ENCODE measurements at regions not wholly inside any gene's neighbourhood (a gene's known extent, or its start where the extent isn't known, plus 50 kb on each side); places are given as distances from the start of the nearest gene placed in this dataset.

- Histone ChIP-seq H3K4me1 (ENCODE audit: control insufficient read depth, insufficient read depth, low read length) (peaks cover 19% of the 10 kb centered on the region), H3K27me3 (ENCODE audit: control insufficient read depth, insufficient read depth, low read length, poor library complexity, severe bottlenecking) (no peaks in the 10 kb centered on the region), H3K9me3 (ENCODE audit: control insufficient read depth, low read length) (no peaks in the 10 kb centered on the region), H3K4me3 (ENCODE audit: insufficient read depth, low read depth, low read length) (no peak overlapping the region), H3K36me3 (ENCODE audit: control insufficient read depth, insufficient read depth, low read length) (no peaks in the 10 kb centered on the region), H3K27ac (ENCODE audit: insufficient read depth, low read depth, low read length, poor library complexity, severe bottlenecking) (no peak overlapping the region)
- 90 to 97% methylated on average over 1 to 2 of the region's 2 CpGs for WGBS, 2 experiments
Observed at GRCh38 chr5:125696762-125697161, 726.4 kb upstream of the GRAMD2B start.

- 93% methylated on average over 1 of the region's 1 CpG; no CpG with 5 or more reads in 1 of the 2 experiments for WGBS, 2 experiments
- H3K36me3 ChIP-seq (ENCODE audit: control insufficient read depth, insufficient read depth, low read length): peaks cover under 1% of the 10 kb centered on the region
- H3K27ac ChIP-seq (ENCODE audit: insufficient read depth, low read depth, low read length, poor library complexity, severe bottlenecking): no peak overlapping the region
- no peak overlapping the region for H3K4me3 ChIP-seq (ENCODE audit: insufficient read depth, low read depth, low read length)
- H3K9me3 ChIP-seq (ENCODE audit: control insufficient read depth, low read length): no peaks in the 10 kb centered on the region
- no peaks in the 10 kb centered on the region for H3K27me3 ChIP-seq (ENCODE audit: control insufficient read depth, insufficient read depth, low read length, poor library complexity, severe bottlenecking)
- peaks cover 19% of the 10 kb centered on the region for H3K4me1 ChIP-seq (ENCODE audit: control insufficient read depth, insufficient read depth, low read length)
Observed at GRCh38 chr5:125698420-125698819, 724.8 kb upstream of the GRAMD2B start.

GRCh38 chr5:125699860-125700259, 723.3 kb upstream of the GRAMD2B start:
- peaks cover 4% of the 10 kb centered on the region for H3K36me3 ChIP-seq (ENCODE audit: control insufficient read depth, insufficient read depth, low read length)
- 19 to 29% methylated on average over 1 to 2 of the region's 2 CpGs for WGBS, 2 experiments
- H3K4me3 ChIP-seq (ENCODE audit: insufficient read depth, low read depth, low read length): no peak overlapping the region
- H3K4me1 ChIP-seq (ENCODE audit: control insufficient read depth, insufficient read depth, low read length): peaks cover 19% of the 10 kb centered on the region
- no peaks in the 10 kb centered on the region for H3K27me3 ChIP-seq (ENCODE audit: control insufficient read depth, insufficient read depth, low read length, poor library complexity, severe bottlenecking)
- peak overlapping the region; percentile 62 for H3K27ac ChIP-seq (ENCODE audit: insufficient read depth, low read depth, low read length, poor library complexity, severe bottlenecking)
- no peaks in the 10 kb centered on the region for H3K9me3 ChIP-seq (ENCODE audit: control insufficient read depth, low read length)

- WGBS, 2 experiments: 61 to 68% methylated on average over 7 to 8 of the region's 8 CpGs
- Histone ChIP-seq H3K4me3 (ENCODE audit: insufficient read depth, low read depth, low read length) (no peak overlapping the region), H3K4me1 (ENCODE audit: control insufficient read depth, insufficient read depth, low read length) (peaks cover 19% of the 10 kb centered on the region), H3K27ac (ENCODE audit: insufficient read depth, low read depth, low read length, poor library complexity, severe bottlenecking) (peak overlapping the region; percentile 58), H3K9me3 (ENCODE audit: control insufficient read depth, low read length) (no peaks in the 10 kb centered on the region), H3K27me3 (ENCODE audit: control insufficient read depth, insufficient read depth, low read length, poor library complexity, severe bottlenecking) (no peaks in the 10 kb centered on the region), H3K36me3 (ENCODE audit: control insufficient read depth, insufficient read depth, low read length) (peaks cover 4% of the 10 kb centered on the region)
Observed at GRCh38 chr5:125700380-125700861, 722.8 kb upstream of the GRAMD2B start.

GRCh38 chr5:125703616-125704015, 719.6 kb upstream of the GRAMD2B start:
- Histone ChIP-seq H3K4me3 (ENCODE audit: insufficient read depth, low read depth, low read length) (no peak overlapping the region), H3K9me3 (ENCODE audit: control insufficient read depth, low read length) (peaks cover 2% of the 10 kb centered on the region), H3K4me1 (ENCODE audit: control insufficient read depth, insufficient read depth, low read length) (peaks cover 19% of the 10 kb centered on the region), H3K36me3 (ENCODE audit: control insufficient read depth, insufficient read depth, low read length) (peaks cover 4% of the 10 kb centered on the region), H3K27ac (ENCODE audit: insufficient read depth, low read depth, low read length, poor library complexity, severe bottlenecking) (no peak overlapping the region), H3K27me3 (ENCODE audit: control insufficient read depth, insufficient read depth, low read length, poor library complexity, severe bottlenecking) (no peaks in the 10 kb centered on the region)

GRCh38 chr5:125704888-125705287, 718.3 kb upstream of the GRAMD2B start:
- Histone ChIP-seq H3K36me3 (ENCODE audit: control insufficient read depth, insufficient read depth, low read length) (peaks cover 4% of the 10 kb centered on the region), H3K4me3 (ENCODE audit: insufficient read depth, low read depth, low read length) (no peak overlapping the region), H3K4me1 (ENCODE audit: control insufficient read depth, insufficient read depth, low read length) (peaks cover 13% of the 10 kb centered on the region), H3K27me3 (ENCODE audit: control insufficient read depth, insufficient read depth, low read length, poor library complexity, severe bottlenecking) (no peaks in the 10 kb centered on the region), H3K9me3 (ENCODE audit: control insufficient read depth, low read length) (peaks cover 2% of the 10 kb centered on the region), H3K27ac (ENCODE audit: insufficient read depth, low read depth, low read length, poor library complexity, severe bottlenecking) (no peak overlapping the region)
- 91 to 100% methylated on average over 1 of the region's 1 CpG for WGBS, 2 experiments

- Histone ChIP-seq H3K4me3 (ENCODE audit: insufficient read depth, low read depth, low read length) (no peak overlapping the region), H3K27ac (ENCODE audit: insufficient read depth, low read depth, low read length, poor library complexity, severe bottlenecking) (no peak overlapping the region), H3K4me1 (ENCODE audit: control insufficient read depth, insufficient read depth, low read length) (peaks cover 6% of the 10 kb centered on the region), H3K27me3 (ENCODE audit: control insufficient read depth, insufficient read depth, low read length, poor library complexity, severe bottlenecking) (no peaks in the 10 kb centered on the region), H3K36me3 (ENCODE audit: control insufficient read depth, insufficient read depth, low read length) (peaks cover 2% of the 10 kb centered on the region), H3K9me3 (ENCODE audit: control insufficient read depth, low read length) (peaks cover 2% of the 10 kb centered on the region)
- 44 to 50% methylated on average over 2 of the region's 2 CpGs for WGBS, 2 experiments
Observed at GRCh38 chr5:125708583-125708982, 714.6 kb upstream of the GRAMD2B start.

GRCh38 chr5:125710745-125711144, 712.5 kb upstream of the GRAMD2B start:
- WGBS, 2 experiments: 75 to 90% methylated on average over 1 of the region's 2 CpGs

GRCh38 chr5:125712397-125712796, 710.8 kb upstream of the GRAMD2B start:
- WGBS, 2 experiments: no CpG with 5 or more reads among the region's 1 CpG
- Histone ChIP-seq H3K9me3 (ENCODE audit: control insufficient read depth, low read length) (no peaks in the 10 kb centered on the region), H3K4me1 (ENCODE audit: control insufficient read depth, insufficient read depth, low read length) (peaks cover 24% of the 10 kb centered on the region), H3K27ac (ENCODE audit: insufficient read depth, low read depth, low read length, poor library complexity, severe bottlenecking) (no peak overlapping the region), H3K27me3 (ENCODE audit: control insufficient read depth, insufficient read depth, low read length, poor library complexity, severe bottlenecking) (no peaks in the 10 kb centered on the region), H3K36me3 (ENCODE audit: control insufficient read depth, insufficient read depth, low read length) (no peaks in the 10 kb centered on the region), H3K4me3 (ENCODE audit: insufficient read depth, low read depth, low read length) (no peak overlapping the region)

More at GRCh38 chr5:125710745-125711144, 712.5 kb upstream of the GRAMD2B start:
- Histone ChIP-seq H3K36me3 (ENCODE audit: control insufficient read depth, insufficient read depth, low read length) (no peaks in the 10 kb centered on the region), H3K4me3 (ENCODE audit: insufficient read depth, low read depth, low read length) (no peak overlapping the region), H3K9me3 (ENCODE audit: control insufficient read depth, low read length) (peaks cover 2% of the 10 kb centered on the region), H3K27ac (ENCODE audit: insufficient read depth, low read depth, low read length, poor library complexity, severe bottlenecking) (no peak overlapping the region), H3K4me1 (ENCODE audit: control insufficient read depth, insufficient read depth, low read length) (peaks cover 14% of the 10 kb centered on the region), H3K27me3 (ENCODE audit: control insufficient read depth, insufficient read depth, low read length, poor library complexity, severe bottlenecking) (no peaks in the 10 kb centered on the region)

- Histone ChIP-seq H3K27ac (ENCODE audit: insufficient read depth, low read depth, low read length, poor library complexity, severe bottlenecking) (no peak overlapping the region), H3K27me3 (ENCODE audit: control insufficient read depth, insufficient read depth, low read length, poor library complexity, severe bottlenecking) (no peaks in the 10 kb centered on the region), H3K9me3 (ENCODE audit: control insufficient read depth, low read length) (no peaks in the 10 kb centered on the region), H3K4me3 (ENCODE audit: insufficient read depth, low read depth, low read length) (no peak overlapping the region), H3K36me3 (ENCODE audit: control insufficient read depth, insufficient read depth, low read length) (no peaks in the 10 kb centered on the region), H3K4me1 (ENCODE audit: control insufficient read depth, insufficient read depth, low read length) (peaks cover 26% of the 10 kb centered on the region)
- 34 to 55% methylated on average over 6 to 8 of the region's 8 CpGs for WGBS, 2 experiments
Observed at GRCh38 chr5:125713109-125713805, 710.0 kb upstream of the GRAMD2B start.

All from ectodermal cell (in vitro differentiated cells).